ENCODE measurements at regions not wholly inside any gene's neighbourhood (a gene's known extent, or its start where the extent isn't known, plus 50 kb on each side); places are given as distances from the start of the nearest gene placed in this dataset.

DNA sequence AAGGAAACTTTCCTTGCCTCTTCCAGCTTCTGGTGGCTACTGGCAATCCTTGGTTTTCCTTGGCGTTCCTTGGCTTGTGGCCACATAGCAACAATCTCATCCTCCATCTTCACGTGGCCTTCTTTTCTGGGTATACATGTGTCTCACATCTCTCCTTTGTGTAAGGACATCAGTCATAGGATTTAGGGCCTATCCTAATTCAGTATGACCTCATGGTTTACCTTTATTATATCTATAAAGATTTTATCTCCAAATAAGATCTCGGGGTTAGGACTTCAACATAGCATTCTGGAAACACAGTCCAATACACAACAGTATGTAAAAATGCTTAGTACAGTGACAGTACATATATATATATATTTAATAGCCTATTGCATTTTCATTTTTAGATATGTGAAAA lies 58.4 kb upstream of the LRIG3 start:
- H3K27ac ChIP-seq (ENCODE audit: low read depth, low read length), result no peak overlapping the region
- no peak overlapping the region for H3K9ac ChIP-seq (ENCODE audit: low read length)
- CTCF ChIA-PET, result no interaction called here
- H3K27me3 ChIP-seq (ENCODE audit: insufficient read depth, low read length), result no peaks in the 10 kb centered on the region
- H3K9me2 ChIP-seq (ENCODE audit: insufficient read depth), result no peaks in the 10 kb centered on the region
- H3K4me2 ChIP-seq (ENCODE audit: low read length), result no peak overlapping the region
- intact Hi-C loops (cut with micrococcal nuclease), result no loop called here
- no peaks in the 10 kb centered on the region for H3K36me3 ChIP-seq (ENCODE audit: control insufficient read depth in 1 of 2, insufficient read depth in 2 of 2, low read length in 2 of 2)
- no peaks in the 10 kb centered on the region; a peak in 1 of 4 replicates for H3K4me1 ChIP-seq (ENCODE audit: control insufficient read depth in 1 of 2, insufficient read depth in 2 of 2, low read length in 2 of 2)
- RAD21 ChIA-PET (ENCODE audit: low non-redundant PET in 1 of 2, low total read pairs in 2 of 2, uncharacterized antibody in 2 of 2, unreplicated experiment in 2 of 2), result no interaction called here
- ATAC-seq (no peak), DNase-seq (ENCODE audit: low read depth, low spot score) (no peak)
- H2AFZ ChIP-seq (ENCODE audit: low read depth, low read length, poor library complexity, severe bottlenecking), result no peak overlapping the region
- no peaks in the 10 kb centered on the region for H3K9me3 ChIP-seq (ENCODE audit: control insufficient read depth in 1 of 2, insufficient read depth in 1 of 2, low read depth in 1 of 2, low read length in 2 of 2)
- POLR2A ChIA-PET, result no interaction called here
- TF ChIP-seq, protein P1, sequence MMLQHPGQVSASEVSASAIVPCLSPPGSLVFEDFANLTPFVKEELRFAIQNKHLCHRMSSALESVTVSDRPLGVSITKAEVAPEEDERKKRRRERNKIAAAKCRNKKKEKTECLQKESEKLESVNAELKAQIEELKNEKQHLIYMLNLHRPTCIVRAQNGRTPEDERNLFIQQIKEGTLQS (IDR thresholded peaks at IDR 0.05), result no peak
- TF ChIP-seq JUND (IDR thresholded peaks at IDR 0.05), result no peak
- no peak for TF ChIP-seq CBX3 (IDR thresholded peaks at IDR 0.05; ENCODE audit: low read depth)
- TF ChIP-seq, protein P2, sequence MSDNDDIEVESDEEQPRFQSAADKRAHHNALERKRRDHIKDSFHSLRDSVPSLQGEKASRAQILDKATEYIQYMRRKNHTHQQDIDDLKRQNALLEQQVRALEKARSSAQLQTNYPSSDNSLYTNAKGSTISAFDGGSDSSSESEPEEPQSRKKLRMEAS (IDR thresholded peaks at IDR 0.05), result no peak
- TF ChIP-seq SP1 (IDR thresholded peaks at IDR 0.05; ENCODE audit: low read depth), result no peak
- no peak for TF ChIP-seq SRF (IDR thresholded peaks at IDR 0.05; ENCODE audit: low read depth)
- no peak for TF ChIP-seq ZFX (IDR thresholded peaks at IDR 0.05)
- TF ChIP-seq POLR2AphosphoS5 (IDR thresholded peaks at IDR 0.05; ENCODE audit: low read depth, low read length), result no peak
- TF ChIP-seq RAD21 (IDR thresholded peaks at IDR 0.05; ENCODE audit: low read depth), result no peak
- TF ChIP-seq CTCF (IDR thresholded peaks at IDR 0.05 in 2 of 3, conservative IDR thresholded peaks at IDR 0.05 in 1 of 3; ENCODE audit: borderline replicate concordance in 1 of 3, insufficient read depth in 1 of 3, low read depth in 2 of 3, low read length in 2 of 3), result no peak
- TF ChIP-seq TCF7L2 (IDR thresholded peaks at IDR 0.05; ENCODE audit: borderline replicate concordance, extremely low read depth, insufficient read depth, insufficient read length), result no peak
- TF ChIP-seq EZH2 (IDR thresholded peaks at IDR 0.05), result no peak
- TF ChIP-seq EZH2phosphoT487 (IDR thresholded peaks at IDR 0.05; ENCODE audit: borderline replicate concordance), result no peak
- no peak for TF ChIP-seq EGR1 (IDR thresholded peaks at IDR 0.05; ENCODE audit: low read depth)
- no peak for TF ChIP-seq SIN3A (IDR thresholded peaks at IDR 0.05; ENCODE audit: low read depth)
- no peak for TF ChIP-seq ELF1 (IDR thresholded peaks at IDR 0.05; ENCODE audit: borderline replicate concordance, low read depth)
- no peak for TF ChIP-seq FOSL1 (IDR thresholded peaks at IDR 0.05; ENCODE audit: low read depth)
- TF ChIP-seq POLR2A (IDR thresholded peaks at IDR 0.05; ENCODE audit: borderline replicate concordance, extremely low read depth, insufficient read depth, insufficient read length), result no peak
- TF ChIP-seq ZNF274 (IDR thresholded peaks at IDR 0.05; ENCODE audit: low read depth, low read length), result no peak
- TF ChIP-seq, protein P3, sequence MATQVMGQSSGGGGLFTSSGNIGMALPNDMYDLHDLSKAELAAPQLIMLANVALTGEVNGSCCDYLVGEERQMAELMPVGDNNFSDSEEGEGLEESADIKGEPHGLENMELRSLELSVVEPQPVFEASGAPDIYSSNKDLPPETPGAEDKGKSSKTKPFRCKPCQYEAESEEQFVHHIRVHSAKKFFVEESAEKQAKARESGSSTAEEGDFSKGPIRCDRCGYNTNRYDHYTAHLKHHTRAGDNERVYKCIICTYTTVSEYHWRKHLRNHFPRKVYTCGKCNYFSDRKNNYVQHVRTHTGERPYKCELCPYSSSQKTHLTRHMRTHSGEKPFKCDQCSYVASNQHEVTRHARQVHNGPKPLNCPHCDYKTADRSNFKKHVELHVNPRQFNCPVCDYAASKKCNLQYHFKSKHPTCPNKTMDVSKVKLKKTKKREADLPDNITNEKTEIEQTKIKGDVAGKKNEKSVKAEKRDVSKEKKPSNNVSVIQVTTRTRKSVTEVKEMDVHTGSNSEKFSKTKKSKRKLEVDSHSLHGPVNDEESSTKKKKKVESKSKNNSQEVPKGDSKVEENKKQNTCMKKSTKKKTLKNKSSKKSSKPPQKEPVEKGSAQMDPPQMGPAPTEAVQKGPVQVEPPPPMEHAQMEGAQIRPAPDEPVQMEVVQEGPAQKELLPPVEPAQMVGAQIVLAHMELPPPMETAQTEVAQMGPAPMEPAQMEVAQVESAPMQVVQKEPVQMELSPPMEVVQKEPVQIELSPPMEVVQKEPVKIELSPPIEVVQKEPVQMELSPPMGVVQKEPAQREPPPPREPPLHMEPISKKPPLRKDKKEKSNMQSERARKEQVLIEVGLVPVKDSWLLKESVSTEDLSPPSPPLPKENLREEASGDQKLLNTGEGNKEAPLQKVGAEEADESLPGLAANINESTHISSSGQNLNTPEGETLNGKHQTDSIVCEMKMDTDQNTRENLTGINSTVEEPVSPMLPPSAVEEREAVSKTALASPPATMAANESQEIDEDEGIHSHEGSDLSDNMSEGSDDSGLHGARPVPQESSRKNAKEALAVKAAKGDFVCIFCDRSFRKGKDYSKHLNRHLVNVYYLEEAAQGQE (IDR thresholded peaks at IDR 0.05; ENCODE audit: low read depth), result no peak
- no peaks in the 10 kb centered on the region for H4K20me1 ChIP-seq (ENCODE audit: insufficient read depth)
- no peak overlapping the region for H3K4me3 ChIP-seq (replicated peaks in 1 of 2; ENCODE audit: low read depth in 1 of 2, low read length in 2 of 2)
- no TSS peak for BruUV-seq (replicated peaks)
- no peaks in the 10 kb centered on the region for H3K79me2 ChIP-seq (ENCODE audit: insufficient read depth, low read length)
